HPDE6-E6E7 (cell line): ENCODE measurements at regions not wholly inside any gene's neighbourhood (a gene's known extent, or its start where the extent isn't known, plus 50 kb on each side); places are given as distances from the start of the nearest gene placed in this dataset.

ENCODE experiments used
- DNase-seq: peaks from one replicate; pipeline ENCODE4 v3.0.0; 2011; ENCODE audit warnings: missing footprints; ENCODE audit errors: extremely low spot score

DNA sequence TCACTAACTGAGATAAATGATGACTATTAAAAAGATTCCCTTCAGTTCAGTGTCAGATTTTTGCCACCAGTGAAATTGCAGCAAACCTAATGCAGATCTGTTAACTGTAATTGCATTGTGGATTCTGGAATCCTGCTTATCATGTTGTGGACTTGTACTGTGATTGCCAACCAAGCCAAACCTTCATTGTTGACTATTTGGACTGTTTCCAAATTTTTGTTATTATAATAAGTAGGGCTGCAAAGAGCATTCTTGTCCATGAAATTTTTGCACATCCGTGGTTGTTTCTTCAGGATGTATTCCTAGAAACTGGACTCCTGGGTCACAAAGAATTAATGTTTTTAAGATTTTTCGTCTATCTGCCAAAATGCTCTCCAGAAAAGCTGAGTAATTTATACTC lies 281.6 kb upstream of the ZMIZ1 start:
- DNase-seq, result no peak

DNA sequence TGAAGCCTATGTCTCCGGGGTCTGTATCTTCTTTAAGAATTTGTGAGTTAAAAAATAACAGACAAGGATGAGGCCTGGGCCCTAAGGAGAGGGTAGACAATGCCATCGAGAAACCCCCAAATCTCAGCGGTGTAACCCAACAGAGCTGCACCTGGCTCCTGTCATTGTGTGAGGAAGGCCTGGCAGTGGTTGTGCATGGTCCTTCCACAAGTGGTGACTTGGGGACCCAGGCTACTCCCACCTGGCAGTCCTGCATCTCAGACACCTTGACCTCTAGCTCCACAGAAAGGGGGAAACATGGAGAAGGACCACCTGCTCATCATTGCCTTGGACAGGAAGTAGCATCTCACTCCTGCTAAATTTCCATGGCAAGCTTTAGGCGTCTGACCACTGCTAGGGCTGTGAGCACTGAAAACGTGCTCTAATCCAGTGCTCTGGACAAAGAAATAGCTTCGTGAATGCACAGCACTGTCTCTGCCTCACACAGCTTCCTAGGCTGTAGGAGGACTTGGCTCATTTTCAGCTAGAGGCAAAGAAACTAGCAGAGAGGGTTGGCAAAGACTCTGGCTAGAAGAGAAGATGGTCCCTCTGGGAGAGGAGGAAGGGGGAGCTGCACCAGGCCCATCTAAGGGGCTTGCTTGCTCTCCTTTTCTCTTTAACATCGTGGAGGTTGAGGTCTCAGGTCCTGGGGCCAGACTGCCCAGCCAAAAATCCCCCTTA lies 273.9 kb upstream of the ZMIZ1 start:
- DNase-seq, result no peak

DNA sequence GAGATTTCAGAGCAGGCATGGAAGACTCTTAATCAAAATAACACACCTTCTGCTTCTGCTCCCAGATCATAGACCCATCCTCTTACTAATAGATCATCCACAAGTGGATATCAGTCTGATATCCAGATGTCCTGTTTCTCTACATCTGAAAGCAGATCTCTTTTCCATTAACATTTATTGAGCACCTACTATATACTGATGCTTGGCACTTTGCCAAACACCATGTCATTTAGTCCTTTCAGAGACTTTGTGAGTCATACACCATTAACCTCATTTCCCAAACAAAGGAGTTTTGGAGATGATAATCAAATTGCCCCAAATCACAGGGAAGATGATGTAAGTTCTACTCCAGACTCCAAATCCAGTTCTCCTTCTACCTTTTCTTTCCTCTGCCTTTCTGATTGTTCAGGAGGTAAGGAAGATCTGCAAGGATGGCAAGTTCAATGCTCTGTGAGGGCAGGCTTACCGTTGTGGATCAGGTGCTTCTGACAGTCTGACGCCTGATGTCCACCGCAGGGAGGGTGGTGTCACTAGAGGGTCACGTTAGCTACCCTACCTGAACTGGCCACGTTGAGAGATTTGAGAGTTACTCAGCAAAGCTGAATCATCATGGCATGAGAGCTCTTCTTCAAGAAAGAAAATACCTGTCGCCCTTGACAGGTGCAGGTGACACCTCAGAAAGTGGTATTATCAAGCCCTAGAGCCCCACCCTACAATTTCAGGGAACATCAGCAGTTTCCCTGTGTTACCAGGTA lies 269.6 kb upstream of the ZMIZ1 start:
- no peak for DNase-seq

DNA sequence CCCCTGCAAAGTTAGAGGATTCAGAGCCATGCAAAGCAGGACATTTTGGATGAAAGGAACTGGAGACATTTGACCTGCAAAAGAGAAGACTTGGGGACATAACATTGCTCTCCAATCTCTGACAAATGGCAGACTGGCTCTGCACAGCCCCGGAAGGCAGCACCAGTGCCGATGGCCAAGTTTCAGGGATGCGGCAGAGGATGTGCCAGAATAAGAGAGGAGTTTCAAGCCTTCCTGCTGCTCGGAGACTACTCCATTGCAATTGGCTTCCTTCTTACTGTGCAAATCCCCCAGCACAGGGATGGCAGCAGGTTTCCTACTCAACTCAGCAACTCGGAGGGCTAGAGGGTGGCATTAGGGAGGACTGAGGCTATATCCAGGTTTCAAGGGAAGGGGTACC lies 268.8 kb upstream of the ZMIZ1 start:
- DNase-seq, result no peak

DNA sequence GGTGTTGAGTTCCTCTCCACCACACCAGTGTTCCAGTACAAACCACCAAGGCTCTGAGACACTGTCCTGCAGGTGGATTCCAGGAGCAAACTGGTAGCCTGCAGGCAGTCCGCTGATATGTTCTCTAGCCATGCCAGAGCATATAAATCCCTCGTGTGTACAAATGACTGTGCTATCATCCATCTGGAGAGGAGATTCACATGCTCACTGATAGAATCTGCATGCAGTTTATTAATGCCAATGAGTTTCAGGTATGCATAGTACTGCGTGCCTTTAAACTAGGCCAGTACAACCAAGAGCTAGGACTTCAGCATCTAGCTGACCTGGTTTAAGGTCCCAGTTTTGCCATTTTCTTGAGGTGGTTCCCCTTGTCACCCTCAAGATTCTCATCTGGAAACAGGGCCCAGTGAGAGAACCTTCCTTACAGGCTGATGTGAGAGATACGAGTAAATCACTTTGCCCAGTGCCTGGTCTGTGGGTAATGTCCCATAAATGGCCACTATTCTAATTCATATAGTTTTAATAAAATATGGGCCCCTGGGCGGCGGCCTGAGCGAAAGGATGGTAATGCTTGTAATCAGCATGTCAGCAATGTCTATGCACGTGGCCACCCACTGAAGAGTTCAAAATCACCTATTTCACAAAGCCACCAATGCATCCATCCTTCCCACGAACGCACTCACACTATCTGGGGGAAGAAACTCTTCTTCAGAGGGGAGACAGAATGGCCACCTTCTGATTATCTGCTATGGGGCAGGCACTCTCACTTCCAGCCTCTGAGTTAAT lies 268.0 kb upstream of the ZMIZ1 start:
- DNase-seq, result no peak

DNA sequence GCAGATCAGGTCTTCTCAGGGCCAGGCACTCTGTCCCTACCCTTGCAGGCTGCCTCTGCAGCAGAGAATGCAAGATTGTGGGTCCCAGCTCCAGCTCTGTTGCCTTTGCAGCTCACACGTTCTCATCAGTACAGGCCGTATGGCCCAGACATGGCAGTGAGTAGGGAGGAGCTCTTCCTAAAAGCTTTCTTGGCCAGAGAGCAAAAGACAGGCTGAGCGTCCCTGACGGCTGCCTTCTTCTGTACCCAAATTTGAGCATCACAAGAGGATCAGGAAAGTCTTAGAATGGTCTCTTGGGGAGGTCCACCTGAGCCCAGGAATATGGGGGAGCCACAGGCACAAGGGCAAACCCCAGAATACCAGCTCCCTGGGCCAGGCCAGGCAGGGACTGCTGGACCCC lies 266.3 kb upstream of the ZMIZ1 start:
- no peak for DNase-seq

DNA sequence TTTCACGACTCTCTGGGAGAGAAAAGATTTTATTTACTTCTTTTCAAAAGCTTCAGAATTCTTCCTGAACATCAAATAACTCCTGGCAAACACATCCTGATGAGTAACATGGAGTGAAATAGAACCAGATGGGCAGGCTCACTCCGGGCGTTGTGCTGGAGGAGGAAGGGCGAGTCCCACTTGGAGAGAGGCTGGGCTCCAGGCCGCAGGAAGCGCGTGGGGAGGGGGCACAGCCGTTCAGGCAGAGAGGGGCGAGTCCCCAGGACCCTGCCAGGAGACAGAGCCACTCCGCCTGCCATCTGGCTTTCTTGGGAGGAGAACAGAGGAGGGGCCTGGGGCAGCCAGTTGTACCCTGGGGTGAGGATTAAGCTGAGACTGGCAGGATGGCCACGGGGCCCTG lies 265.9 kb upstream of the ZMIZ1 start:
- peak; percentile 23 for DNase-seq

DNA sequence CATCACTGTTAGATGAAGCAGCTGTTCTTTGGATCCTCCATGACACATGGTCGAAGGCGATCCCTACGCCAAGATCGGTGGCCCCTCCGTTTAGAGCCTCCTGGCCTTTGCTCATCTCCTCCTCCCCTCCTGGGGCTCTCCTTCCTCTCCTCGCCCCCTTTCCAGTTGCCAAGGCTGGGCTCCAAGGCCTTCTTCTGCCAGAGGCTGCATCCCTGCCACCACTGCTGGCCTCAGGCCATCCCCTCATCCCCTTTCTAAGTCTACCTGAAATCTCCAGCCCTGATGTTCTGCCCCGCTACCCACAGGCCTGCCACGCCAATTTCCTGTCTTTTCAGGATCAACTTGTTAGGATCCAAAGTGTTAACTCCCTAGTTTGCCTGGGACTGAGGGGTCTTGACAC lies 265.1 kb upstream of the ZMIZ1 start:
- no peak for DNase-seq

DNA sequence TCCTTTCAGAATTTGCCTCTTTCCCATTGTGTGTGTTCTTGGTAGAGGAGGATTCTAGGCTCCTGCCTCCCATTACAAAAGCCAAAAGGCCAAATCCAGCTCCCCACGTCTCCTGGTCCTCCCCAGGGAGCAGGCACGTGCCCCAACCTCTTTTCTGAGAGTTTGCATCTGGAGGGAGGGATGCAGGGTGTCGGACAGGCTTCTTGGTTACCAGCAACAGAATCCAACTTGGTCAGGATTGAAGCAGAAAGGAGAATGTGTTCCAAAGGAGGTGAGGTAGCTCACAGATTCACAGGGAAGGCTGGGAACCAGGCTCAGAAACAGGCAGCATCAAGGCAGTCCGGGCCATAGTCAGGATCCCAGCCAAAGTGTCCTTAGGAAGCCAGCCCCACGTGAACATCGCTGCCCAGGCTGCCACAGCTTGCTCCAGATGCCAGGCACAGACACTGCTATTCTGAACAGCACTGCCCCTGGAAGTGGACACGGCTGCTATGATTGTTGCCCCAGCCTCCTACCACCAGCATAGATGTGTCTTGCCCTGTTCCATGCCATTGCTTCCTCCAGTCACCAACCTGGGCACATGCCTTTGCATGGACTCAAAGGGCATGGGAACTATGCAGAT lies 264.2 kb upstream of the ZMIZ1 start:
- no peak for DNase-seq

DNA sequence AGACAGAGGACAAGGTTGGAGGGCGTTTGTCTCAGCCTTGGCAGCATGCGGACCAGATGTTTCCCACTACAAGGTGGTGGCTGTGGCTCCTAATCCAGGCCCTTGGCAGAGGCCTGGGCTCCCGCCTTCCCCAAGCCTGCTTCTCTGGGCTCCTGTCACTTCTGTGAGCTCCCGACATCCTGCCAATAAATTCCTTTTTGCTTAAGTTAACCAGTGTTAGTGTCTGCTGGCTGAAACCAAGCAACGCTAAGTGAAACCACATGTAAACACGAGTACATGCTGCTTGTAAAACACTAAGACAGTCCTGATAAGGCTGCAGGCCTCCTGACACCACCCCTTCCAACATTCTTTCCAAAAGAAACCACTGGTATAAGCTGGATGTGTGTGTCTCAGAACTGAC lies 263.6 kb upstream of the ZMIZ1 start:
- no peak for DNase-seq

DNA sequence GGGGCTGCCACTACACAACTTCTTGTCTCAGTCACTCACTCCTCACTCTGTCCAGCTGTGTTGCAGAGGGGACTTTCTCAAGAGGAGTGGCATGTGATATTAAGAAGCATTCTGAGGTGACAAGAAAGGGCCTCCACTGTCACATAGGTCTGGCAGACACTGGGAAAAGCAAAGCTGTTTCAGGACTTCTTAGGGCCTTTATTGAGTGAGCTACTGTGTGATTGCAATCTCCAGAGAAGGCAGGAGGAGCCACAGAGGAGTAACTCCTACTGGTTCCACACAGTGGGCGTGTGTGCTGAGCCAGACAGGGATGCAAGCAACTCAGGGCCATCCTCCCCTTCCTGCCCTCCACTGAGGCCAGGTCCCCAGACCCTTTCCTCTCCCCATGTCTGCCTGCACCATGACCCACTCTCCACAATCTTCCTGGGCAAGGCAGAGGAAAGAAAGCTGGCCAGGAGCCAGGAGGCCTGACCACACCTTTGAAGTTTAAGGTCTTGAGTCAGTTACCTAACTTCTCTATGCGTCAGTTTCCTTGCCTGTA lies 262.0 kb upstream of the ZMIZ1 start:
- DNase-seq, result no peak

DNA sequence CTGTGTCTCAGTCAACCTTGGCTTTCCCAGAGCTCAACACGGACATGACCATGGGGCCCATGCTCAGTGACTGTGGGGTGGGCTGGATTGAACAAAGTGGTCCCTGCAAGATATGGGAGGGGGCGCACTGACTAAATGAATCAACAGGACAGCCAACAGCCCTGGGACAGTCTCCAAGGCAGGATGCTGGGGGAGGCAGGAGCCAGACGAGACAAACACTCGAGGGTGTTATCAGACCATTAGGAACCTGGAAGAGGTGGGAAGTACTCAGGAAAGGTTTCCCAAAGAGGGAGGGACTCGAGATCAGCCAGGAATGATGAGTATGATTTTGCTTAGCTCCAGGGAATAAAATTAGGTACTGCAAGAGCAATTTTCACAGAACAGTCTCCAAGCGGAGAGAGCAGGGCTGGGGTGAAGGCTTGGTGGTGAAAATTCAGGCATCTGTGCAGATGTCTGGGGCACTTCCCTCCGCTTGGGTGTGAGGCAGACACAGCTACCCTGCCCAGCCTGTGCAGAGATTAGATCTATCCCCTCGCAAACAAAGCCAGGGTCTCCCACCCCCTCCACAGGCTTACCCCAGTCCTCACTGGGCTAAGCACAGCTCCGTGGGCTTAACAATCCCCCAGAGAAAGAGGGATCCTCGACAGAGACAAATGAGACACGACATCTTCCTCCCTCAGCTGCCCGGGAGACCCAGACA lies 261.1 kb upstream of the ZMIZ1 start:
- no peak for DNase-seq

DNA sequence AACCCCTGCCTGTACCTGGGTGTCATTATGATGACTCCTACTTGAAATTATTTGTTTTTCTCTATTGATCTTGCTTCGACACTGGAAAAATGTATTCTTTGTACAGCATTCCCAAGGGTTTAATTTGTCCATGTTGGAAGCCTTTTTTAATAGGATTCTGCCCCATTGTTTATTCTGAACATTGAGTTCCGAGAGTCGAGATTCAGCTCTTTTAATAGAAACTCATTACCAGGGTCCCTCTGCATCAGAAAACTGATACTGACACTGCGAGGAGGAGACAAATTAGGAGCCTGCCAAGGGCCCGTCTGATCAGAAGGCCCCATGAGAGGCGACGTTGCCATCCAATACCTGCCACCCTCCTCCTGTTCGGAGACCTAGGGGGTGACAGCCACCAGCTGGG lies 260.5 kb upstream of the ZMIZ1 start:
- DNase-seq, result no peak

DNA sequence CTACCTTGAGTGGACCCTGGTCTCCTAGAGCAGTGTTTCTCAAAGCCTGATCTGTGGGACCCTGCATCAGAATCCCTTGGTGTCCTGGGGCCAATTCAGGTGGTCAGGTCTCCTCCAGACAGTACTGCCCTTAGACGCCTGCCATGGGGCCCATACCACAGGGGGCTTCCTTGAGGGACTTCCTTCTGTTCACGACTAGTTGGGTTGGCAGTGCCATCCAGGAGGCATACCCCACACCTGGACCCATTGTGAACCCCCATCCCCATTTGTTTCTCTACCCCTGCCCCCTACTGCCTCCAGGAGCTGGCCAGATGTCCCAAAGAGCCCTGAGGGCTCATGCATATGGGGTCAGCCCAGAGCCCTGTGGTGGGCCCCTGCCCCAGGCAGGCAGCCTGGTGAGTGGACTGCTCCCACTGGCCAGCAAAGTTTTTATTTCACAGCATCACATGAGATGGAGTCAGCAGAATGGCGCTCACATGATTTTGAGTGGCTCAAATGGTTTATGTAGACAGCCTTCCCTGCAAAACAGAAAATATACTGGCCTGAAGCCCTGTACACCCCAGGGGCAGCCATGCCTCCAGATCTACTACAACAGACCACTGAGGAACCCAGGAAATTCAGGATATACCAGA lies 259.9 kb upstream of the ZMIZ1 start:
- DNase-seq, result no peak

DNA sequence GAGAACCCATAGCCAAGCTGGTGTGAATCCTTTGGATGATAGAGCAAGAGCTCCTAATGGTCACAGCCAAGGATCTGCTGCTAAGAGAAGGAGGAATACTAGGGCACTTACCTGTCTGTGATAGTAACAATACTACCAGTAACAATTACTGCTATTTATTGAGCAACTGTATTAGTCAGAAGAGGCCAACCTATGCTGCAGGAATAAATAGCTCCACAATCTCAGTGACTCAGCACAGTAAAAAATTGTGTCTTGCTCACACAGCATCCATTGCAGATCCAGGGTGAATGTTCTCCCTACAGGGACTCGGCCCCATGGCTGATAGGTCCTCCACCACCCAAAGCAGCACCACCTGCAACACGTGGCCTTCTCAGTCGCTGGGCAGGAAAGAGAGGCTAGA lies 257.6 kb upstream of the ZMIZ1 start:
- DNase-seq, result no peak

DNA sequence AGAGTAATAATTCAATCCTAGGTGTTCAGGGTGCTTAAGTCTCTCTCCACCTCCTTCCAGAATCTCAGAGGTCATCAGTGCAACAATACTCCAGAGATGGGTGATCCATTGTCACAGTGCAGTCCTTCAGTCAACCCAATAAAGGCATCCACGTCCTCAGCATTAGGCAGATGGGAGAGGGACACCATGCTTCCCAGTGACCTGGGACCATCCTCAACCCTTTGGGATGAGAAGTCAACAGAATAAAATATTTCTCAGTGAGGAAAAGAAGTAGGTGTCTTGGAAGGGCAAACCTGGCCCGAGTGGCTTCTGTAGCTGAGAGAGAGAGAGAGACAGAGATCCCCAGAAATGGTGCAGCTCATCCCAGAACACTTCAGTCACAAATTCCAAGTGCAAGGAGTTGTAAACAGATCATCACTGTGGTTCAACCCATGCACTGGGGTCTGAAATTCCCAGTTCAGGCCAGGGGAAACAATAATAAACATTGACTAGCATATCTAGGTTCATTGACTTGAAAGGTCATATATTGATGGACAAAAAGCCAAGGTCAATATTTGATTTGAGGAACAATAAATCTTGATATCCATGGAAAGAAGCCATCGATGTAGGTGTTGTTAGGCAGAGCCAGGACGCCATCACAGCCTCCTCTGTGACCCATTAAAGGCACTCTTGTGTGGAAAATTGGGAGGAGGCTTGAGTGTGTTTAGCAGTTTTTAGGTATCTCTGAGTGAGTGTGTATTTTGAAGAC lies 256.0 kb upstream of the ZMIZ1 start:
- DNase-seq, result no peak

DNA sequence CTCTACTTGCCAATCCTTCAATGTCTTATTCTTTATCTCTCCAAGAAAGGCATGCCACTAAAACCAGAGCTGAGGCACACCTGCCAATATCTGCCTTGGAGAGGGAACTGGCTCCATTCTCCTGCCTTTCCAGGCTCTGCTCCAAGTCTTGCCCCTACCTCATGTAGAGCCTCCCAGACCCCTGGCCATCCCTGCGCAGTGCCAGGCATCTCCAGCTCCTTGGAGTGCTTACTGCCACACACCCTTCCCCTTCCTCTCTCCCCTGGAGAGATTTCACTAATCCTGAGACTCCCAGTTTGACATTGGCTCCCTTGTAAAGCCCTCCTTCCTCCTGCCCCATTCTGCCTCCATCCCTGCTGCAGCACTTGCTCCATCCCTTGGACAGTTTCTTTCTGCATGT lies 255.2 kb upstream of the ZMIZ1 start:
- no peak for DNase-seq

DNA sequence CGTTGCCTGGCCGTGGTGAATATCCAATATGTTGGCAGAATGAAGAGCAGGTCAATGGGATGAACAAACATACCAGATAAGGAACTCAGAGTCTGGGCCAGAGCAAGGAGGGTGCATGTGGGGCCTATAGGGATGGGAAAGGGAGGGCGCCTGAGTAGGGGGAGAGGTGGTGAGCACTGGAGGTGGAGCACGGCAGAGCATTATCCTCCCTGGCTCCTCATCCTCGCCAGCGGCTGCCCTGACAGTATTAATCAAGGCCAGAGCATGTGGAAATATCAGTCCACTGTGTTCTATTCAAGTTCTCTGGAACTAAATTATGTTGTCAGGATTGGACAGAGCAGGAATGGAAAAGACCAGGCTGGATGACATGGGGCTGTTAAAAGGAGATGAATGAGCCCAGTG lies 254.8 kb upstream of the ZMIZ1 start:
- DNase-seq, result no peak

DNA sequence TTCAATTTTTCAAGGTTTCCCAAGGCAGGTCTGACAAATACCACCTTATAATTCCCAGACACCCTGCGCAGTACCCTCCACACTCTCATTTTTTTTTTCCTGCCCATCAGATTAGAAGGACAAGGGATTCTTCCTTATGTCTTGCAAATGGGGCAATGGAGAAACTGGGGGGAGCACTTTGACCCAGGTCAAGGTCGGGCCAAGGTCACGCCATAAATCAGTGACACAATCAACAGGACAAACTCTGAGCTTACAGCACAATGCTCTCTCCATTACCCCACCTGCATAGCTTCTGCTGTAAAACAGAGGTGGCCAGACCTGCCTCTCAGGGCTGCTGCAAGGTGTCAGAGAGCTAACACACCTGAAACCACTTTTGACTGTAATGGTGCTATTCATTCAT lies 254.4 kb upstream of the ZMIZ1 start:
- DNase-seq, result no peak

DNA sequence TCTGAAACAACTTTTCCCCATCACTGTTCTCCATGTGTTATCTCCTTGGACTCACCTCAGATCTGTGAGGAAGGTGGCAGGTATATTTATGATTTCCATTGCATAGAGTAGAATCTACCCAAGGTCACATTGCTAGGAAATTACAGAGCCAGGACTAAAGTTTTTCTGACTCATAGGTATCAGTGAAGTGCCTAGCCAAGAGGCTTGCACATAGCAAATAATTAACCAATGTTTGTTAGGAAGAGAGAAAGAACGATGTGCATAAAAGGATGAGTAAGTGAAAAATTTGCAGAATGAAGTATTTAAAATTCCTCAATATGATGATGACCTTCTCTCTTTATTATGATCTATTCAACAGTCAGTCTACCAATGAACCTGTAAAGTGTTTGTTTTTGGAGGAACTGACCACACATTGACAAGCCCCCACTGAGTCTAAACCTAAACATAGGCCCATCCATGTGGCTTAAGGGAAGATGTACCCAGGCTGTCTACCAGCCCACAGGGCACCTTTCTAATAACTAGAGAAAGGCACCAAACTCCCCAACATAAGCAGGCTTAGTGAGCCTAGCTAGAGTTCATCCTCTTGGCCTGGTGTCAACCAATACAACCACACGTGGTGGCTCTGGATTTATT lies 252.9 kb upstream of the ZMIZ1 start:
- DNase-seq, result no peak
